ENCODE measurements at regions not wholly inside any gene's neighbourhood (a gene's known extent, or its start where the extent isn't known, plus 50 kb on each side); places are given as distances from the start of the nearest gene placed in this dataset.

GRCh38 chr3:104245981-104246380 is 1120.7 kb upstream of the ALCAM start:
- TF ChIP-seq, protein P1, sequence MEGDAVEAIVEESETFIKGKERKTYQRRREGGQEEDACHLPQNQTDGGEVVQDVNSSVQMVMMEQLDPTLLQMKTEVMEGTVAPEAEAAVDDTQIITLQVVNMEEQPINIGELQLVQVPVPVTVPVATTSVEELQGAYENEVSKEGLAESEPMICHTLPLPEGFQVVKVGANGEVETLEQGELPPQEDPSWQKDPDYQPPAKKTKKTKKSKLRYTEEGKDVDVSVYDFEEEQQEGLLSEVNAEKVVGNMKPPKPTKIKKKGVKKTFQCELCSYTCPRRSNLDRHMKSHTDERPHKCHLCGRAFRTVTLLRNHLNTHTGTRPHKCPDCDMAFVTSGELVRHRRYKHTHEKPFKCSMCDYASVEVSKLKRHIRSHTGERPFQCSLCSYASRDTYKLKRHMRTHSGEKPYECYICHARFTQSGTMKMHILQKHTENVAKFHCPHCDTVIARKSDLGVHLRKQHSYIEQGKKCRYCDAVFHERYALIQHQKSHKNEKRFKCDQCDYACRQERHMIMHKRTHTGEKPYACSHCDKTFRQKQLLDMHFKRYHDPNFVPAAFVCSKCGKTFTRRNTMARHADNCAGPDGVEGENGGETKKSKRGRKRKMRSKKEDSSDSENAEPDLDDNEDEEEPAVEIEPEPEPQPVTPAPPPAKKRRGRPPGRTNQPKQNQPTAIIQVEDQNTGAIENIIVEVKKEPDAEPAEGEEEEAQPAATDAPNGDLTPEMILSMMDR (IDR thresholded peaks at IDR 0.05; ENCODE audit: low read length), result no peak
- TF ChIP-seq EZH2 (optimal IDR thresholded peaks at IDR 0.05; ENCODE audit: low read depth, low read length), result no peak
- TF ChIP-seq EZH2phosphoT487 (IDR thresholded peaks at IDR 0.05; ENCODE audit: low read length), result no peak

Data from MM.1S (cell line).